NT2/D1 (cell line): ENCODE measurements at regions not wholly inside any gene's neighbourhood (a gene's known extent, or its start where the extent isn't known, plus 50 kb on each side); places are given as distances from the start of the nearest gene placed in this dataset.

Experiments used
- DNase-seq: peaks from one replicate; pipeline ENCODE4 v3.0.0-alpha.2; 2011; ENCODE audit warnings: low read depth, low spot score
- H3K27me3 ChIP-seq: 2 replicates; pipeline ENCODE4 v1.6.0; 2011; ENCODE audit warnings: mild to moderate bottlenecking; ENCODE audit not compliant: insufficient read length, insufficient read depth
- H3K36me3 ChIP-seq: 2 replicates; pipeline ENCODE4 v1.6.1; 2011; ENCODE audit warnings: mild to moderate bottlenecking, low read length, mixed read lengths; ENCODE audit not compliant: insufficient read depth, insufficient read length
- H3K4me1 ChIP-seq: 2 replicates; pipeline ENCODE4 v1.5.1; 2011; ENCODE audit not compliant: insufficient read depth, insufficient read length
- H3K4me3 ChIP-seq: 2 replicates; pipeline ENCODE4 v1.5.1; 2011; ENCODE audit warnings: low read depth; ENCODE audit not compliant: insufficient read length
- H3K9ac ChIP-seq: 2 replicates; pipeline ENCODE4 v1.6.0; 2011; ENCODE audit warnings: low read depth; ENCODE audit not compliant: insufficient read length
- H3K9me3 ChIP-seq: 2 replicates; pipeline ENCODE4 v1.5.1; 2011; ENCODE audit warnings: mild to moderate bottlenecking, low read length; ENCODE audit not compliant: insufficient read depth
- SUZ12 ChIP-seq: IDR thresholded peaks from 2 replicates; pipeline ENCODE4 v1.6.1; 2011; ENCODE audit not compliant: insufficient read length, insufficient read depth; ENCODE audit errors: extremely low read depth
- YY1 ChIP-seq: IDR thresholded peaks from 2 replicates; pipeline ENCODE4 v1.6.1; 2011; ENCODE audit not compliant: insufficient read length, insufficient read depth
- ZNF274 ChIP-seq: IDR thresholded peaks from 2 replicates; pipeline ENCODE4 v1.6.1; 2011; ENCODE audit warnings: mild to moderate bottlenecking, low read depth, low read length

- Histone ChIP-seq H3K9me3 (peaks cover 23% of the 10 kb centered on the region), H3K36me3 (no peaks in the 10 kb centered on the region), H3K9ac (no peak overlapping the region), H3K27me3 (no peaks in the 10 kb centered on the region), H3K4me1 (peaks cover 2% of the 10 kb centered on the region), H3K4me3 (no peak overlapping the region)
- DNase-seq = no peak
- TF ChIP-seq SUZ12 (no peak), YY1 (no peak), ZNF274 (no peak)
These were observed 208.4 kb downstream of the IRF8 start for GRCh38 chr16:86107215-86107825.

DNA sequence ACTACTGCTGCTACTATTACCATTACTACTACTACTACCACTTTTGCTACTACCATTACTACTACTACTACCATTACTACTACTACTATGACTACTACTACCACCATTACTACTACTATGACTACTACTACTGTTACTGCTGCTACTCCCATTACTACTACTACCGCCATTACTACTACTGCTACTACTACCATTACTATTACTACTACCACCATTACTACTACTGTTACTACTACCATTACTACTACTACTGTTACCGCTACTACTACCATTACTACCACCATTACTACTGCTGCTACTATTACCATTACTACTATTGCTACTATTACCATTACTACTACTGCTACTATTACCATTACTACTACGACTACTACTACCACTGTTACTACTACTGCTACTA, 209.1 kb downstream of the IRF8 start:
- Histone ChIP-seq H3K4me1 (peaks cover 2% of the 10 kb centered on the region), H3K9me3 (peaks cover 22% of the 10 kb centered on the region), H3K27me3 (no peaks in the 10 kb centered on the region), H3K4me3 (no peak overlapping the region), H3K9ac (no peak overlapping the region), H3K36me3 (no peaks in the 10 kb centered on the region)
- no peak for DNase-seq
- TF ChIP-seq SUZ12 (no peak), ZNF274 (no peak), YY1 (no peak)

DNA sequence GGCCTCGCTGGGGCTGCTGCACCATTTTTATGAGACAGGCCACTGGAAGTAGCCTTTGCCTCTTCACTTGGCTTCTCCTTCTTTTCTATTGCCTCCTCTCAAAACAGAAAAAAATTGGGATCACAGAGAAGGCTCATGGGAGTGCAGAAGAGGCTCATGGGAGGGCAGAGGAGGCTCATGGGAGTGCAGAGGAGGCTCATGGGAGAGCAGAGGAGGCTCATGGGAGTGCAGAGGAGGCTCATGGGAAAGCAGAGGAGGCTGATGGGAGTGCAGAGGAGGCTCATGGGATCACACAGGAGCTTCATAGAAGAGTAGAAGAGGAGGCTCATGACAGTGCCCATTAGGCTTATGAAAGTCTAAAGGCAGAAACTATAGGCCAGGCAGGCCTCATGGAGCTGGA, 211.2 kb downstream of the IRF8 start:
- peaks cover 15% of the 10 kb centered on the region for H3K9me3 ChIP-seq
- H3K4me3 ChIP-seq = no peak overlapping the region
- DNase-seq = no peak
- no peaks in the 10 kb centered on the region for H3K27me3 ChIP-seq
- no peaks in the 10 kb centered on the region for H3K36me3 ChIP-seq
- no peak overlapping the region for H3K9ac ChIP-seq
- peaks cover 2% of the 10 kb centered on the region for H3K4me1 ChIP-seq
- no peak for TF ChIP-seq ZNF274
- TF ChIP-seq YY1 = no peak
- TF ChIP-seq SUZ12 = no peak

GRCh38 chr16:86110726-86111125, 211.8 kb downstream of the IRF8 start:
- Histone ChIP-seq H3K4me1 (peaks cover 2% of the 10 kb centered on the region), H3K9me3 (peaks cover 15% of the 10 kb centered on the region), H3K27me3 (no peaks in the 10 kb centered on the region), H3K9ac (no peak overlapping the region), H3K4me3 (no peak overlapping the region), H3K36me3 (no peaks in the 10 kb centered on the region)
- no peak for TF ChIP-seq YY1
- no peak for TF ChIP-seq ZNF274
- no peak for TF ChIP-seq SUZ12
- no peak for DNase-seq

- peaks cover 2% of the 10 kb centered on the region for H3K4me1 ChIP-seq
- no peaks in the 10 kb centered on the region for H3K36me3 ChIP-seq
These were observed 213.2 kb downstream of the IRF8 start for GRCh38 chr16:86112178-86112577.

GRCh38 chr16:86117235-86117634, 218.3 kb downstream of the IRF8 start:
- Histone ChIP-seq H3K9ac (no peak overlapping the region), H3K27me3 (peaks cover 33% of the 10 kb centered on the region), H3K4me1 (no peaks in the 10 kb centered on the region), H3K4me3 (no peak overlapping the region), H3K36me3 (no peaks in the 10 kb centered on the region), H3K9me3 (no peaks in the 10 kb centered on the region)
- TF ChIP-seq YY1 = no peak
- TF ChIP-seq SUZ12 = no peak
- no peak for TF ChIP-seq ZNF274
- DNase-seq = no peak

More at GRCh38 chr16:86112178-86112577, 213.2 kb downstream of the IRF8 start:
- Histone ChIP-seq H3K27me3 (no peaks in the 10 kb centered on the region), H3K9ac (no peak overlapping the region), H3K9me3 (peaks cover 15% of the 10 kb centered on the region), H3K4me3 (no peak overlapping the region)
- no peak for DNase-seq
- TF ChIP-seq ZNF274 (no peak), SUZ12 (no peak), YY1 (no peak)

DNA sequence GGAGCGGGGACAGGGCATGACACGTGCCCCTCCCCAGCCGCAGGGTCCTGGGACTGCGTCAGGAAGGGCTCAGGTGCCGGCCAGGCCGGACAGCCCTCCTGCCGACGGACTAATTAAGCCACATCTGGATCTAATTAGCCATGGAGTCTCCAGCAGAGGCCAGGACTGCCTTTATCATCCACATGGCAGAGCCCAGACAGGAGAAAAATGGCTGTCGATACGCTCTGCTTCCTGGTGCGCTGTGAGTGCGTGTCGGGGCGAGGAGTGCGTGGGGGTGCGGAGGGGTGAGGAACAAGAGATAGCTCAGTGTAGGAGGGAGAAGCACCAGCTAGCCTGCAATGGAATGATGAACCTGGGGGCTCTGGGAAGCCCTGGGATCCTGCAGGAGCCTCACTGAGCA, 218.8 kb downstream of the IRF8 start:
- Histone ChIP-seq H3K4me1 (no peaks in the 10 kb centered on the region), H3K9me3 (no peaks in the 10 kb centered on the region), H3K36me3 (no peaks in the 10 kb centered on the region), H3K9ac (no peak overlapping the region), H3K27me3 (peaks cover 38% of the 10 kb centered on the region), H3K4me3 (no peak overlapping the region)
- DNase-seq = no peak
- TF ChIP-seq ZNF274 = no peak
- TF ChIP-seq YY1 = no peak
- TF ChIP-seq SUZ12 = no peak
